GM21576 (cell line): ENCODE measurements at regions not wholly inside any gene's neighbourhood (a gene's known extent, or its start where the extent isn't known, plus 50 kb on each side); places are given as distances from the start of the nearest gene placed in this dataset.
A peak's percentile ranks its signal among the peaks of the same experiment; 100 is the strongest.

Experiments
- ATAC-seq: cut with Tn5 transposase; IDR thresholded peaks from one replicate; pipeline ENCODE4 v1.9.1; 2021; ENCODE audit warnings: mild to moderate bottlenecking, moderate library complexity; ENCODE audit not compliant: unreplicated experiment

GRCh38 chr2:57862727-57863126 lies 183.9 kb upstream of the VRK2 start:
- ATAC-seq = no peak

DNA sequence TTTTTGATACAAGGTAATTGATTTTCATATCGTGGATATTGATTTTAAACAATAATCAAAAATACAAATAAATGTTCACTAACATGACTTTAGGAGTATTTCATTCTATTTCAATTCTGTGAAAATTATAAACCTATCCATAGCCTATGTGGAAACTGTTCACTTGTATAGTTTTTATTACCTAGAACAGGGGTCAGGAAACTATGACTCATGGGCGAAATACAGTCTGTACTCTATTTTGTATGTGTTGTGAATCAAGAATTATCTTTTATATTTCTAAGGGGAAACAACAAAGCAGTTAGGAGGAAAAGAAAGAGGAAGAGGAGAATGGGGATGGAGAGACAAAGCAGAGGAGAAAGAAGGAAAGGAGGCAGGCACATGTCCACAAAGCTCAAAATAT lies 181.7 kb upstream of the VRK2 start:
- no peak for ATAC-seq

- no peak for ATAC-seq
Measured at GRCh38 chr2:57867730-57868129, 178.9 kb upstream of the VRK2 start.

GRCh38 chr2:57868619-57869139 lies 177.9 kb upstream of the VRK2 start:
- ATAC-seq = no peak

- ATAC-seq = no peak
Measured at GRCh38 chr2:57869758-57870344, 176.8 kb upstream of the VRK2 start.

DNA sequence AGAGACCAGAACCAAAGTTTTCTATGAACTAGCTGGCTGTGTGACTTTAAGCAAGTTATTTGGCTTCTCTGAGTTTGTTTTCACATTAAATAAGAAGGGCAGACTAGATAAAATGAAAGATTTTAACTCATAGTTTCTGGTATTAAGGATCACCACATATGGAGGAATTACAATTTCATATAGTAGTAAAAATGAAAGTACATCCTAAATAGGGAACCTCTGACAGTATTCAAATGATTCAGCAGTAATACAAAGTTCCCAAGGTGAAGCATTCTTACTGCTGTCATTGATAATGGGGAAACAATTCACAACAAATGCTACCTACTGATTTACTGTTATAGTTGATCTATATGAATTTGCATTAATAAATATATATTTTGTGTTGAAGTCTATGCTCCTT lies 170.3 kb upstream of the VRK2 start:
- peak; percentile 60 for ATAC-seq

DNA sequence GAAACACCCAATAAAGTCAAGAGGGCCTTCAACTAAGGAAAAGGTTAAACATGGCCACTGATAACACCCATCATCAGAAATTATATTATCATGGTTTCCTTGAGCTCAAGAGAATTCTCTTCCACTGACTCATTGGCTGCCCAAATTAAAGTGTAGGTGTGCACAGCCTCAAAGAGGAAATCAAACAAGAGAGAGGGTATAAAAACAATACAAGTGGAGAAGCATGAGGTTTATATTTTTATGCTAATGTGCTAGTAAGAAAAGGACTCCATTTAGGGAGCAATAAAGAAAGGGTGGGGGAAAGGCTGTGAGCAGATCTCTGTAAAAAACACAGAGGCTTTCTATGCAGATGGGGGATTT lies 168.8 kb upstream of the VRK2 start:
- ATAC-seq = no peak

GRCh38 chr2:57878171-57878865 lies 168.3 kb upstream of the VRK2 start:
- ATAC-seq = no peak

DNA sequence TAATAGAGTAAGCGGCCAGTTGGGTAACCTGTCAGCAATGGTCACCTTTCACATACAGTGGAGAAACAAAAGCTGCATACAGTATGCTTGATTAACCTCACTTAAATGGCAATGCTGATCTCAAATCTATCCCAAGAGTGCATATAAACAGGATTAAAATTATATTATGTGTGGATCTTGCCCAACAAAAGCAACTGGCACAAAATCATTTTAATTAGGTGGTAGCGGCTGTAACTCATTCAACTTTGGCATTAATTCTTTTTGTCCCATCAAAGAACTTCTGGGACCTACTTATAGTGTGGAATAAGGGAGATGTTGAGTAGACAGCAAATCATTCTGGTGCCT lies 167.8 kb upstream of the VRK2 start:
- no peak for ATAC-seq

DNA sequence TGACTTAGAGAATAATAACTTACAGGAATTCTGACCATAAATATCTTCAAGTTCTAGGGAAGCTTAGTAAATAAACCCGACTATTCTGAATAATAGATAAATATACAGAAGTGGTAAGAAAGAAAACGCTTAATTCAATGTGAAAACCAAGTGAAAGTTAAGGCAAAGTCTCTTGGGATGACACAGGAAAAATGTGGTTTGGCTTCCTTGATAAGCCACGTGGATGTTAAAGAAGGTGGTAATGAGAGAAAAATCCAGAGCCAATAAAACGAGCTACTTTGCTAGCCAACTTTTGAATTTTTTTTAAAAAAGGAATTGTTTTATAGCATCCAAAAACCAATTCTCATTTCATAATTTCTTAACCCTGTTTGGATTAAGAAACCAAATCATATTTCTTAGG lies 166.2 kb upstream of the VRK2 start:
- ATAC-seq = no peak

- no peak for ATAC-seq
Measured at GRCh38 chr2:57880967-57881366, 165.6 kb upstream of the VRK2 start.

- ATAC-seq = no peak
Measured at GRCh38 chr2:57881998-57882888, 164.4 kb upstream of the VRK2 start.

- no peak for ATAC-seq
Measured at GRCh38 chr2:57882895-57883515, 163.6 kb upstream of the VRK2 start.

- no peak for ATAC-seq
Measured at GRCh38 chr2:57884281-57884680, 162.3 kb upstream of the VRK2 start.

- ATAC-seq = no peak
Measured at GRCh38 chr2:57885742-57886141, 160.9 kb upstream of the VRK2 start.

GRCh38 chr2:57886161-57886786 lies 160.3 kb upstream of the VRK2 start:
- ATAC-seq = no peak

- ATAC-seq = no peak
Measured at GRCh38 chr2:57888463-57888862, 158.1 kb upstream of the VRK2 start.

GRCh38 chr2:57890464-57890863 lies 156.1 kb upstream of the VRK2 start:
- peak; percentile 36 for ATAC-seq

- no peak for ATAC-seq
Measured at GRCh38 chr2:57891086-57891712, 155.4 kb upstream of the VRK2 start.

DNA sequence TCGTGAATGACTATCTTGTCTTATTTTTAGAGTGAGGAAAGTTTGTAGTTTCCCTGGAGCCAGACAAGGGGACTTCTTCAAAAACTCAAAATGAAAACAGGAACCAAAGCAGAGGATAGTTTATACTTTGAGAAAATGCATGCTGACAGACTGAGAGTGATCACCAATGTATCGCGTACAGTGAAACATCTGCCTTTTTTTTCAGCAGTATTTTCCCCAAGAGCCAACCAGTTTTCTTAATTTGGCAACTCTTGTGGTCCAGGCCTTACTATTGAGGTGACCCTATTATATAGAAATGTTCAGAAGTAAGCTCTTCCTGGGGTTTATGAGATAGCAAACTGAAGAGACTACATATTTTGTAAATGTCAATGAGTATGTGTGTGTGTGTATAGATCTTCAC lies 153.7 kb upstream of the VRK2 start:
- ATAC-seq = peak; percentile 68

DNA sequence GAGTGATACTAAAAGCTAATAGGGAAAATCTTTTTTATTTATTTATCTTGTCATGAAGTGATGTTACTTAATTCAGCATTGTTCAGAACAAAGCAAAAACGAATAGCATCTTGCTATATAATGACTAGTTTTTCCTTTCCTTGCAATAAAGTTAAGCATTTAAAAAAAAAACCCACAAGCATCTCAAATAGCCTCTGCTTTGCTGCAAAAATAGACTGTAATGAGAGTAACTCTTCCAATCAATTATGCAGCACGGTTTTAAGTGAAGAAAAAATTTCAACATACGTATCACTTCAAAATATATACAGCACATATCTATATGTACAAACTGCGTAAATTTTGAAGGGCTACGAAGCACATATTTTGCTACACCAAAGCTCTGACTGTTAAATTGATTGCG lies 153.3 kb upstream of the VRK2 start:
- no peak for ATAC-seq
